DMS53 treated with DMSO at 0.1 percent for 48 hours (cell line): ENCODE measurements at regions not wholly inside any gene's neighbourhood (a gene's known extent, or its start where the extent isn't known, plus 50 kb on each side); places are given as distances from the start of the nearest gene placed in this dataset.
"Not testable (repeated sequence)": the region's sequence is repeated elsewhere in the genome, so short reads cannot be mapped to it uniquely, and the experiment has no call there.

ENCODE experiments used
- DNase-seq: peaks from one replicate; lab custom pipeline; 2025; ENCODE audit not compliant: unreplicated experiment; lab: John Stamatoyannopoulos, UW

GRCh38 chrX:138954976-138955375 lies 243.5 kb upstream of the FGF13 start:
- no peak for DNase-seq

- no peak for DNase-seq
Observed at GRCh38 chrX:138946926-138947325, 235.4 kb upstream of the FGF13 start.

GRCh38 chrX:138945219-138945618 lies 233.7 kb upstream of the FGF13 start:
- no peak for DNase-seq

GRCh38 chrX:138939038-138939437 lies 227.5 kb upstream of the FGF13 start:
- DNase-seq, result no peak

GRCh38 chrX:138938003-138938402 lies 226.5 kb upstream of the FGF13 start:
- DNase-seq, result no peak

- DNase-seq, result no peak
Observed at GRCh38 chrX:138931212-138931611, 219.7 kb upstream of the FGF13 start.

GRCh38 chrX:138930583-138930945 lies 219.0 kb upstream of the FGF13 start:
- no peak for DNase-seq

- no peak for DNase-seq
Observed at GRCh38 chrX:138929926-138930582, 218.5 kb upstream of the FGF13 start.

GRCh38 chrX:138928737-138929459 lies 217.4 kb upstream of the FGF13 start:
- no peak for DNase-seq

- DNase-seq, result no peak
Observed at GRCh38 chrX:138925330-138925729, 213.8 kb upstream of the FGF13 start.

GRCh38 chrX:138923805-138924204 lies 212.3 kb upstream of the FGF13 start:
- no peak for DNase-seq

- DNase-seq, result no peak
Observed at GRCh38 chrX:138921031-138921430, 209.5 kb upstream of the FGF13 start.

GRCh38 chrX:138917781-138918180 lies 206.3 kb upstream of the FGF13 start:
- DNase-seq, result no peak

GRCh38 chrX:138914767-138915166 lies 203.2 kb upstream of the FGF13 start:
- DNase-seq, result no peak

- no peak for DNase-seq
Observed at GRCh38 chrX:138908577-138908976, 197.1 kb upstream of the FGF13 start.

GRCh38 chrX:138897621-138898492 lies 186.3 kb upstream of the FGF13 start:
- no peak for DNase-seq

GRCh38 chrX:138890491-138890890 lies 179.0 kb upstream of the FGF13 start:
- DNase-seq, result no peak

- DNase-seq, result no peak
Observed at GRCh38 chrX:138889149-138889548, 177.6 kb upstream of the FGF13 start.

- DNase-seq, result peak; percentile 54
Observed at GRCh38 chrX:138886769-138887168, 175.3 kb upstream of the FGF13 start.

GRCh38 chrX:138885886-138886285 lies 174.4 kb upstream of the FGF13 start:
- peak; percentile 27 for DNase-seq

GRCh38 chrX:138880293-138880692 lies 168.8 kb upstream of the FGF13 start:
- not testable (repeated sequence) for DNase-seq

- no peak for DNase-seq
Observed at GRCh38 chrX:138877746-138878145, 166.2 kb upstream of the FGF13 start.
